ENCODE measurements at regions not wholly inside any gene's neighbourhood (a gene's known extent, or its start where the extent isn't known, plus 50 kb on each side); places are given as distances from the start of the nearest gene placed in this dataset.

GRCh38 chr13:99126821-99127220, 73.8 kb upstream of the UBAC2 start:
- Histone ChIP-seq H2AK5ac (ENCODE audit: low read depth, low read length) (no peak overlapping the region), H2BK5ac (ENCODE audit: low read depth, low read length, poor library complexity, severe bottlenecking) (no peak overlapping the region), H4K8ac (ENCODE audit: low read depth in 2 of 2, low read length in 2 of 2) (no peak overlapping the region), H3K79me1 (ENCODE audit: low read depth in 1 of 2, low read length in 2 of 2) (no peaks in the 10 kb centered on the region), H3K4me1 (ENCODE audit: control insufficient read depth, insufficient read depth, low read length) (peaks cover 5% of the 10 kb centered on the region; the same call in 1 of the 2 replicates), H2AFZ (replicated peaks; ENCODE audit: low read length, poor library complexity) (no peak overlapping the region), H3K36me3 (ENCODE audit: control insufficient read depth, insufficient read depth, low read length) (no peaks in the 10 kb centered on the region), H4K5ac (ENCODE audit: low read depth, low read length) (no peak overlapping the region), H2BK15ac (ENCODE audit: low read depth, low read length) (no peak overlapping the region), H4K20me1 (ENCODE audit: insufficient read depth, low read length) (no peaks in the 10 kb centered on the region), H3K14ac (replicated peaks; ENCODE audit: low read depth, low read length) (no peak overlapping the region), H2AK9ac (replicated peaks; ENCODE audit: low read depth, low read length, poor library complexity) (no peak overlapping the region), H2BK120ac (ENCODE audit: low read depth, low read length) (no peak overlapping the region), H3K9ac (ENCODE audit: low read depth, low read length) (no peak overlapping the region), H3K27me3 (ENCODE audit: control insufficient read depth, insufficient read depth, low read length) (peaks cover 5% of the 10 kb centered on the region; the same call in 1 of the 2 replicates), H3K56ac (ENCODE audit: extremely low read depth, insufficient read depth, low read length) (no peak overlapping the region), H3K4ac (ENCODE audit: low read depth, low read length) (no peak overlapping the region), H3K23ac (ENCODE audit: low read depth, low read length) (no peak overlapping the region), H3K4me3 (ENCODE audit: insufficient read depth, low read depth, low read length) (no peak overlapping the region), H4K91ac (ENCODE audit: insufficient read depth, low read depth, low read length) (no peak overlapping the region), H3K18ac (ENCODE audit: low read depth, low read length) (no peak overlapping the region), H3K9me1 (ENCODE audit: insufficient read depth, low read length) (no peaks in the 10 kb centered on the region), H3K27ac (ENCODE audit: insufficient read depth, low read length) (no peak overlapping the region), H3K4me2 (ENCODE audit: low read depth, low read length) (no peak overlapping the region), H2BK20ac (ENCODE audit: low read depth, low read length) (no peak overlapping the region), H3K9me3 (ENCODE audit: control insufficient read depth, insufficient read depth, low read length) (no peaks in the 10 kb centered on the region)
- 67% methylated on average over 1 of the region's 2 CpGs; no CpG with 5 or more reads in 1 of the 2 experiments for WGBS, 2 experiments (ENCODE audit: extremely low coverage in 2 of 2, insufficient read length in 1 of 2)
- BruUV-seq (replicated peaks) = no TSS peak
- no peak for DNase-seq
- TF ChIP-seq ELK1 (IDR thresholded peaks at IDR 0.05; ENCODE audit: borderline replicate concordance, low read depth, low read length) (no peak), RCOR1 (IDR thresholded peaks at IDR 0.05; ENCODE audit: insufficient replicate concordance, low read length) (no peak), BHLHE40 (IDR thresholded peaks at IDR 0.05; ENCODE audit: low read depth, low read length) (no peak), FOS (IDR thresholded peaks at IDR 0.05; ENCODE audit: low read depth, low read length) (no peak), RAD21 (IDR thresholded peaks at IDR 0.05; ENCODE audit: low read length) (no peak), NFE2L2 (IDR thresholded peaks at IDR 0.05; ENCODE audit: low read depth, low read length) (no peak), MAFK (IDR thresholded peaks at IDR 0.05; ENCODE audit: low read depth, low read length) (no peak), POLR2A (IDR thresholded peaks at IDR 0.05; ENCODE audit: low read depth, low read length) (no peak), CTCF (conservative IDR thresholded peaks at IDR 0.05; ENCODE audit: low read depth, low read length) (no peak), CEBPB (IDR thresholded peaks at IDR 0.05; ENCODE audit: low read depth, low read length) (no peak), MXI1 (IDR thresholded peaks at IDR 0.05; ENCODE audit: borderline replicate concordance, low read depth, low read length) (no peak), SMC3 (IDR thresholded peaks at IDR 0.05; ENCODE audit: low read depth, low read length) (no peak), RFX5 (IDR thresholded peaks at IDR 0.05; ENCODE audit: low read depth, low read length) (no peak), CHD1 (IDR thresholded peaks at IDR 0.05; ENCODE audit: low read depth, low read length) (no peak), MAZ (IDR thresholded peaks at IDR 0.05; ENCODE audit: borderline replicate concordance, low read depth, low read length) (no peak), USF2 (IDR thresholded peaks at IDR 0.05; ENCODE audit: low read depth, low read length) (no peak)
- in situ Hi-C loops (cut with MboI; ENCODE audit: low sequenced_read_pairs) (no loop called here), dilution Hi-C loops (cut with HindIII; ENCODE audit: low sequenced_read_pairs, unreplicated experiment) (no loop called here), intact Hi-C loops (cut with micrococcal nuclease) (no loop called here)
- CTCF ChIA-PET = no interaction called here
- POLR2A ChIA-PET (ENCODE audit: unreplicated experiment) = no interaction called here
- ATAC-seq (ENCODE audit: low read depth) = no peak
